HL-60 (cell line): ENCODE measurements at regions not wholly inside any gene's neighbourhood (a gene's known extent, or its start where the extent isn't known, plus 50 kb on each side); places are given as distances from the start of the nearest gene placed in this dataset.
"Not testable (repeated sequence)": the region's sequence is repeated elsewhere in the genome, so short reads cannot be mapped to it uniquely, and the experiment has no call there.

Experiments
- CTCF ChIP-seq: IDR thresholded peaks from one replicate; pipeline ENCODE4 v1.5.1; 2011; ENCODE audit warnings: low read length, control low read depth, inconsistent platforms; ENCODE audit not compliant: insufficient read depth
- GABPA ChIP-seq: IDR thresholded peaks from 2 replicates; pipeline ENCODE4 v1.6.1; 2012; ENCODE audit warnings: low read depth
- POLR2AphosphoS5 ChIP-seq: IDR thresholded peaks from 2 replicates; pipeline ENCODE4 v1.6.1; 2012; ENCODE audit warnings: low read depth
- REST ChIP-seq: IDR thresholded peaks from 2 replicates; pipeline ENCODE4 v1.6.1; 2012; ENCODE audit warnings: low read depth; ENCODE audit not compliant: insufficient replicate concordance
- SPI1 ChIP-seq: IDR thresholded peaks from 2 replicates; pipeline ENCODE4 v1.6.1; 2012; ENCODE audit warnings: low read depth, mild to moderate bottlenecking, borderline replicate concordance

DNA sequence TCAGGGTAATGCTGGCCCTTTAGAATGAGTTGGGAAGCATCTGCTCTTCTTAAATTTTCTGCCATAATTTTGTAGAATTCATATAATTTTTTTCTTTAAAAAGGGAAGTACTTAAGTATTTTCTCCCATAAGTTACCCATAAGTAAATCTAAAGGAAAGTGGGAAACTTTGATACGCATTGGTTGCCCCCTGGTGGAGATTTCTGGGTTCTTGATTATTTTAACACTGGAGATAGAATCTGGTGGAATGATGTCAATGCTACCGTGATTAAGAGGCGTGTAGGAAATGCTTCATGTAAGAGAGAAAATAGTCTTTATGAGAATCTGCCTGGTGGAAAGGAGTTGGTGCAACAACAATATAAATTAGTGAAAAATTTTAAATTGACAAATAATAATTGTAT lies 65.6 kb downstream of the OR4F15 start:
- not testable (repeated sequence) for TF ChIP-seq CTCF, REST, POLR2AphosphoS5, GABPA, SPI1
